ENCODE measurements at regions not wholly inside any gene's neighbourhood (a gene's known extent, or its start where the extent isn't known, plus 50 kb on each side); places are given as distances from the start of the nearest gene placed in this dataset.

- Histone ChIP-seq H3K4me3 (ENCODE audit: low read depth, low read length) (no peak overlapping the region), H3K27ac (no peak overlapping the region), H3K9me3 (ENCODE audit: severe bottlenecking) (peaks cover under 1% of the 10 kb centered on the region), H3K27me3 (ENCODE audit: insufficient read depth, low read depth, severe bottlenecking) (no peaks in the 10 kb centered on the region), H3K36me3 (no peaks in the 10 kb centered on the region)
- TF ChIP-seq CTCF (IDR thresholded peaks at IDR 0.05; ENCODE audit: low read depth, low read length), result no peak
- DNase-seq, result no peak
Observed at GRCh38 chr12:116338064-116338846, 60.8 kb upstream of the MED13L start.

GRCh38 chr12:116339062-116339461 is 61.6 kb upstream of the MED13L start:
- no peaks in the 10 kb centered on the region for H3K36me3 ChIP-seq
- no peak overlapping the region for H3K4me3 ChIP-seq (ENCODE audit: low read depth, low read length)
- H3K9me3 ChIP-seq (ENCODE audit: severe bottlenecking), result peaks cover 5% of the 10 kb centered on the region
- TF ChIP-seq CTCF (IDR thresholded peaks at IDR 0.05; ENCODE audit: low read depth, low read length), result no peak
- DNase-seq, result no peak
- no peaks in the 10 kb centered on the region for H3K27me3 ChIP-seq (ENCODE audit: insufficient read depth, low read depth, severe bottlenecking)
- no peak overlapping the region for H3K27ac ChIP-seq

DNA sequence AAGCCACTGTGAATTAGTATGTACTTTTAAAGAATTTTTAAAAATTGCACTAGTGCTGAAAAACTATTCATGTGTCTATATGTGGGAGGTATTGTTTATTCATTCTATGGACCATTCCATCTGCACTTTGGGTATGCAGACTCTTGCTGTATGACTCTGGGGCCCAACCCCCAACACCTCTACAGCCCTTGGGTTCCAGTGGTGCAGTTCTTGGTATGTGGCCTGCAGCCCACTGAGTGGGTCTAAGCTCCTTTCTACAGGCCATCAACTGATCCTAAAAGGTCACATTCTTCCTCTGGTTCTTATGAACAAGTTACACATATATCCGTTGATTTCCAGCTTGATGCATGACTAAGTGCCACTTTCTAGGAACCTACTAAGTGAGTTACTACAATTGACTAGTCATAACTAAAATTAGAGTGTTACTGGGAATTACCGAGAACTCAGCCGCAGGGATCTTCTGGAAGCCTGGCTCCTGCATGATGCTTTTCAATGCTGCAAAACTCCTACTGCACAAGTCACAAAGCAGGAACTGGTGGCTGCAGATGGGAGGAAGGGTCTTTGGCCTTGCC is 62.4 kb upstream of the MED13L start:
- Histone ChIP-seq H3K4me3 (ENCODE audit: low read depth, low read length) (no peak overlapping the region), H3K27me3 (ENCODE audit: insufficient read depth, low read depth, severe bottlenecking) (no peaks in the 10 kb centered on the region), H3K36me3 (no peaks in the 10 kb centered on the region), H3K27ac (no peak overlapping the region), H3K9me3 (ENCODE audit: severe bottlenecking) (peaks cover 5% of the 10 kb centered on the region)
- TF ChIP-seq CTCF (IDR thresholded peaks at IDR 0.05; ENCODE audit: low read depth, low read length), result no peak
- DNase-seq, result no peak

- no peak overlapping the region for H3K4me3 ChIP-seq (ENCODE audit: low read depth, low read length)
- peaks cover 5% of the 10 kb centered on the region for H3K9me3 ChIP-seq (ENCODE audit: severe bottlenecking)
- DNase-seq, result no peak
- no peaks in the 10 kb centered on the region for H3K36me3 ChIP-seq
- H3K27me3 ChIP-seq (ENCODE audit: insufficient read depth, low read depth, severe bottlenecking), result no peaks in the 10 kb centered on the region
- no peak overlapping the region for H3K27ac ChIP-seq
- no peak for TF ChIP-seq CTCF (IDR thresholded peaks at IDR 0.05; ENCODE audit: low read depth, low read length)
Observed at GRCh38 chr12:116343331-116343884, 65.9 kb upstream of the MED13L start.

- TF ChIP-seq CTCF (IDR thresholded peaks at IDR 0.05; ENCODE audit: low read depth, low read length), result no peak
- H3K9me3 ChIP-seq (ENCODE audit: severe bottlenecking), result peaks cover 5% of the 10 kb centered on the region
- no peak overlapping the region for H3K4me3 ChIP-seq (ENCODE audit: low read depth, low read length)
- peak; percentile 20 for DNase-seq
- no peaks in the 10 kb centered on the region for H3K36me3 ChIP-seq
- no peak overlapping the region for H3K27ac ChIP-seq
- H3K27me3 ChIP-seq (ENCODE audit: insufficient read depth, low read depth, severe bottlenecking), result no peaks in the 10 kb centered on the region
Observed at GRCh38 chr12:116346222-116346621, 68.7 kb upstream of the MED13L start.

All from WERI-Rb-1 (cell line).